NB4 (cell line): ENCODE measurements at regions not wholly inside any gene's neighbourhood (a gene's known extent, or its start where the extent isn't known, plus 50 kb on each side); places are given as distances from the start of the nearest gene placed in this dataset.

ENCODE experiments used
- DNase-seq: peaks from one replicate; pipeline ENCODE4 v3.0.0; 2010; ENCODE audit warnings: low read depth
- H3K4me3 ChIP-seq: one replicate; pipeline ENCODE4 v1.5.1; 2011; ENCODE audit warnings: mild to moderate bottlenecking, low read depth, low read length, moderate library complexity
- CTCF ChIP-seq: IDR thresholded peaks from one replicate; pipeline ENCODE4 v1.5.1; 2012; ENCODE audit warnings: low read depth, low read length
- MAX ChIP-seq: IDR thresholded peaks from 2 replicates; pipeline ENCODE4 v1.6.1; 2011; ENCODE audit warnings: low read depth, low read length
- MYC ChIP-seq: IDR thresholded peaks from 2 replicates; pipeline ENCODE4 v1.6.1; 2011; ENCODE audit warnings: low read depth, low read length
- POLR2A ChIP-seq: IDR thresholded peaks from 2 replicates; pipeline ENCODE4 v1.6.1; 2011; ENCODE audit warnings: mild to moderate bottlenecking; ENCODE audit not compliant: insufficient read length; ENCODE audit errors: extremely low read depth

GRCh38 chr4:13244444-13244843, 239.7 kb downstream of the RAB28 start:
- TF ChIP-seq MYC (no peak), POLR2A (no peak), MAX (no peak), CTCF (no peak)
- DNase-seq: no peak
- H3K4me3 ChIP-seq: no peak overlapping the region

- H3K4me3 ChIP-seq: no peak overlapping the region
- DNase-seq: no peak
- TF ChIP-seq POLR2A (no peak), MYC (no peak), CTCF (no peak), MAX (no peak)
Measured at GRCh38 chr4:13243152-13243551, 241.0 kb downstream of the RAB28 start.

GRCh38 chr4:13240066-13240465, 244.1 kb downstream of the RAB28 start:
- DNase-seq: peak; percentile 48
- no peak overlapping the region for H3K4me3 ChIP-seq
- no peak for TF ChIP-seq MAX
- TF ChIP-seq POLR2A: no peak
- no peak for TF ChIP-seq MYC
- no peak for TF ChIP-seq CTCF

GRCh38 chr4:13238936-13239335, 245.2 kb downstream of the RAB28 start:
- TF ChIP-seq MAX: no peak
- TF ChIP-seq POLR2A: no peak
- TF ChIP-seq CTCF: no peak
- TF ChIP-seq MYC: no peak
- no peak overlapping the region for H3K4me3 ChIP-seq
- no peak for DNase-seq

GRCh38 chr4:13236485-13236884, 247.7 kb downstream of the RAB28 start:
- TF ChIP-seq MAX: no peak
- no peak for TF ChIP-seq CTCF
- TF ChIP-seq MYC: no peak
- no peak for TF ChIP-seq POLR2A
- H3K4me3 ChIP-seq: no peak overlapping the region
- DNase-seq: no peak

- TF ChIP-seq MYC: no peak
- no peak for TF ChIP-seq MAX
- no peak for TF ChIP-seq POLR2A
- TF ChIP-seq CTCF: no peak
- no peak for DNase-seq
- no peak overlapping the region for H3K4me3 ChIP-seq
Measured at GRCh38 chr4:13233755-13234154, 250.4 kb downstream of the RAB28 start.
